ENCODE measurements at regions not wholly inside any gene's neighbourhood (a gene's known extent, or its start where the extent isn't known, plus 50 kb on each side); places are given as distances from the start of the nearest gene placed in this dataset.
A peak's percentile ranks its signal among the peaks of the same experiment; 100 is the strongest.

- DNase-seq, result no peak
Measured at GRCh38 chr2:489084-489483, 188.1 kb downstream of the TMEM18 start.

- DNase-seq, result no peak
Measured at GRCh38 chr2:487186-488079, 189.8 kb downstream of the TMEM18 start.

GRCh38 chr2:486371-486770 is 190.8 kb downstream of the TMEM18 start:
- no peak for DNase-seq

DNA sequence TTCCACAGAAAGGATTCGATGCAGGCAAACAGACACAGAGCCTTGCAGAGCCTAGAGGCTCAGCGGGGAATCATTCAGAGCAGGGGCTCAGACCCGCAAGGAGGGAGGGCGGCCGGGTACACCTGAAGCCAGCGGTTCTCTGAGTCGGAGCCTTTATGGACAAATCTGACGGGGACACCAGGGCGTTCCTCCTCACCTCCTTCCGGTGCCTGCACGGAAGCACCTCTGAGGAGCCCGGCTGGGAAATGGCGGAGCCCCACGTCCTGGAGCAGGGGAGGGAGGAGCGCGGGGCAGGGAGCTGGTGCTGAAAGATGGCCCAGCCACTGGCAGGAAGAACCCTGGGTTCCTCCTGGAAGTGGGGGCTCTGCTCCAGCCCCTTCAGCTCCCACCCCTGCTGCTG is 193.5 kb upstream of the ALKAL2 start:
- DNase-seq, result no peak

DNA sequence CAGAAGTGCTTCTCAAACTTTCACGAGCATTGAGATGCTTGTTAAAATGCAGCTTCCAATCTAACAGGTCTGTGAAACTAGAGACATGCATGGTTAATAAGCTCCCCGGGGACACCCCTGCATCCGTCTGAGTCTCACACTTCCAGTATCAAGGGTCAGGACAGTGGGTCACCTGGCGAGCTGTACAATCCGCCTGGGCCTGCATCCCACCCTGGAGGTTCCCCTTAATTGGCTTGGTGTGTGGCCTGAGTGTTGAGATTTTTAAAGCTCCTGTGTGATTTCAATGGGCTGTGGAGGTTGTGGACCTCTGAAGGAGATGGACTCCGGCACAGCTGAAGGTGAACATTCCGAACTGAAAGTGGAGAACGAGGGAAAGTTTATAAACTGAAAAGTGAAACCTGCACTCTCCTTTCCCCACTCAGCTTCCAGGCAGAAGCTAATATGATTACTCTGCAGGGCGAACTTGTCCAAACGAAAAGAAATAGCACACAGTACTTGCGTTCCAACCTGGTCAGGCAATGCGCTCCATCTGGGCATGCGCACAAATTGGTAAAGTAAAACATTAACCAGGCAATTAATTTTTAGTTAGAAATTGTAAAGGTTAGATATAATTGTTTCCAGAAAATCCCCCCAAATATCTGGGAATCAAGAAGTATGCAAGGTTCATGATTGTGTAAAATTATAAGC is 191.7 kb upstream of the ALKAL2 start:
- DNase-seq, result no peak

- no peak for DNase-seq
Measured at GRCh38 chr2:479031-479430, 191.1 kb upstream of the ALKAL2 start.

DNA sequence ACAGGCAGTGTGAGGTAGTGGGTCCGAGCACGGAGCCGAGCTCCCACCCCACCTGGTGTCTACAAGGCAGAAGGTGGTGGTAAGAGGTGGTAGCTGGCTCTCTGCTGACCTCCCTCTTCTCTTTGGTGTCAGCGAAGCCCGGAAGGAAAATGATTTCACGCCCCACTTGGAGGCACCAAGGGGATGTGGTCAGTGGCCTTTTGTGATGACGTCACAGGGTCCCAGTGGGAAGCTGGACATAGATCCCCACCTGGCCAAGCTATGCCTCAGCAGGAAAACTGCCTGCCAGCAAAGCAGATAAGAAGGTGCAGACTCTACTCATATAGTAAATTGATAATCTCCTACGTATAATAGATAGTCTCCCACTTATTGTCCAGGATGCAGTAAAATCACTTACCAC is 183.7 kb upstream of the ALKAL2 start:
- no peak for DNase-seq

DNA sequence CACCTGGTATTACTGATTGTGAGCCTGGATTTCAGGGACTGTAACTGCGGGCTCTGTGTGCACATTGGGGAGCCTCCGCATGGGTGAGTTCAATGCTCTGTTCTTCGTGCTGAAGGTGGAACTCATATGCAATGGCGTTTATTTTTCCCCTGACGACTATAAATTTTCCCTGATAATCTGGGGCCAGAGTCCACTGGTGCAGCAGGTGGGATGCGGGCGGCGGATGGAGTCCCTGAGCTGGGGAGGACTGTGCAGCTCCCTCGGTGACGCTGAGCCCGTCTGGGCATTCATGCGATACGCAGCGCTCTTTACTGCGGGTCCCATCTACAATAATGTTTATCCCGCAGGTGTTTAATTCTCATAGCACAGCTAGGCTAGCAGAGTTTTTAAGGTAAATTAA is 181.6 kb upstream of the ALKAL2 start:
- no peak for DNase-seq

GRCh38 chr2:468648-469336 is 180.9 kb upstream of the ALKAL2 start:
- no peak for DNase-seq

DNA sequence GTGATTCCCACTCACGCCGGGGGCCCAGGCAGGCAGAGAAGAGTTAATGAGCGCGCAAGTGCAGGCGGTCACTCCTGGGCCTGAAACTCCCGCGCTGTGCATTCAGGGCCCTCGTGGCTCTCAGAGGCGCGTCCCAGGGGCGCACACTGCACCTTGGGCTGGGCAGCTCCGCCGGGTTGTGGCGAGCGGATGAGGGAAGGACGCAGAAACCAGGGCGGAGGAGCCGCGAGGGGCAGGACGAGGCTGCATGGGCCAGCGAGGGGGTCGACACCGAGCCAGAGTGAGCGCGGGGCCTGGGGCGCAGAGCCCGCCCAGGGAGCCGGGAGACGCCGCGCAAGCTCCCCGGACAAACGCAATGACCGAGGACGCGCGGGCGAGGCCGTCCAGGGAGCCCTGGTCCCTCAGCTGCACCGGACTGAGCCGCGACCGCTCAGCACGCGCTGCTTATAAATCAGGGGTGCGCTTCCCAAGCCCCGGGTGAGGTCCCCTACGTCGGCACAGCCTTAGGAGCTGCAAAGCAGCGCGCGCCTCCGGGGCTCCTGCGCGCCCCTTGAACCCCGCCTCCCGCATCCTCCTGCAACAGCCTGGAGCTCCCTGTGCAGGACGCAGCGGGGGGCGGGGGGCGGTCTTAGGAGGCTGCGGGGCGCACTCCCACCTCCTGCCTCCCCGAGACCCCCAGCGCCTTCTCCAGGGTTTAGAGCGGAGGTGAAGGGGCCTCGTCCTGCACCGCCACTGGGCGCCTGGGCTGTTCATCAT is 180.2 kb upstream of the ALKAL2 start:
- DNase-seq, result peak in 1 of 56 donors; percentile 11

GRCh38 chr2:467543-467891 is 179.6 kb upstream of the ALKAL2 start:
- no peak for DNase-seq

DNA sequence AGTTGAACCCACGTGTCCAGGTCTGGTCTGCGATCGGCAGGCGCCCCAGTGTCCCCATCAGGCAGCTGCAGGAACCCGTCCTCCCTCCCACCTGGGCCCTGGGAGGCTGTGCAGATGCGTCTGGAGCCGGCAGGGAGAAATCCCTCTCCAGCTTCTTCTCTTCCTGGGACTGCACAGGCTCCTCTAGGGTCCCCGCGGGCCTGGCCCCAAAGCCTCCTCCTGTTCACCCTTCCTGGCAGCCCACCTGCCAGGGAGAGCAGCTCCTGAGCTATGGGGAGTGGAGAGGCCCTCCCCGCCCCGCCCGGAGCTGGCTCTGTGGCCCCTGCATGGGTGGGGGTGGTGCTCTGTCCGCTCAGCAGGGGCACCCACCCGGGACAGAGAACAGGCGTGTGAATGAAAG is 179.2 kb upstream of the ALKAL2 start:
- DNase-seq, result no peak

- no peak for DNase-seq
Measured at GRCh38 chr2:464562-465309, 176.8 kb upstream of the ALKAL2 start.

- no peak for DNase-seq
Measured at GRCh38 chr2:460861-461260, 173.0 kb upstream of the ALKAL2 start.

- no peak for DNase-seq
Measured at GRCh38 chr2:459931-460330, 172.0 kb upstream of the ALKAL2 start.

- no peak for DNase-seq
Measured at GRCh38 chr2:458425-458815, 170.5 kb upstream of the ALKAL2 start.

DNA sequence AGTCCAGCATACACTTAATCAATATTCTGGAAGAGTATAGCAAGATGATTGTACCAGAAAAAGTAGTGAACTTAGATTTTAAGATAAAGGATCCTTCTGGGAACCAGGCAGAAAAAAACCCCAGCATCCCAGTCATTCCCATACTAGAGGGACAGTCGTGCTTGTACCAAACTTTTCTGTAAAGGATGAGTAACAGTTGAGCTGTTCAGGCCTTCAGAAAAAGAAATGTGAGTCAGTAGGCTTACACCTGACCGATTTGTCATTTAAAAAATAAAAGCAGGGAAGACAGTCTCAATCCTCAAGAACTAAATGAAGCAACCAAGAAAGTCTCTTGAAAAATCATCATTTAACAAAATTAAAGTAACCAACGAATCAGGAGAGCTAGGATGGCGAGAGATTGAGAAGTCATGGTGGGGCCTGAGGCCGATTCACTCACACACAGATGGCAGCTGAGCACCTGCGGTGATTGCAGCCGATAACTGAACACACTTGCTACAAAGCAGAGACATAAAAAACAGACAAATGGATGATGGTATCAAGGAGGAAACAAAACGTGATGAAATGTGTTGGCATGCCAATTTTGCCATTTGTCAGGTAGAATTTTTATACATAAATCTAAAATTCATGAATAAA is 170.0 kb upstream of the ALKAL2 start:
- no peak for DNase-seq

DNA sequence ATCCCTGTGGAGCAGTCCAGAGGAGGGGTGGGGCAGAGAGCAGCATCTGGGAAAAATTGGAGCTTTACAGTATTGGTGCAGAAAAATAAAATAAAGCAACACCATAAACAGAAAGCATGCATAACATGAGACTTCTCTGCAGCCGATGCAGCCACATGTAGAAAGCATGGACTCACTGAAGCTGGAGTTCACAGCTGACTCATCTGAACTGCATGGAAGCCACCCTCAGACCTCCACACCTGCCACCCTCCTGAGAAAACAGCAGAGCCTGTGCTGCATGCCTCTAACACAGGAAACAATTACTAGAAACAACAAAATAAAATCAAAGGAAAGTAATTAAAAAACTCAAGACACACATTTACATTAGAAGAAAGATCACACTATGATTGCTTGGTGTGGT is 169.4 kb upstream of the ALKAL2 start:
- no peak for DNase-seq

DNA sequence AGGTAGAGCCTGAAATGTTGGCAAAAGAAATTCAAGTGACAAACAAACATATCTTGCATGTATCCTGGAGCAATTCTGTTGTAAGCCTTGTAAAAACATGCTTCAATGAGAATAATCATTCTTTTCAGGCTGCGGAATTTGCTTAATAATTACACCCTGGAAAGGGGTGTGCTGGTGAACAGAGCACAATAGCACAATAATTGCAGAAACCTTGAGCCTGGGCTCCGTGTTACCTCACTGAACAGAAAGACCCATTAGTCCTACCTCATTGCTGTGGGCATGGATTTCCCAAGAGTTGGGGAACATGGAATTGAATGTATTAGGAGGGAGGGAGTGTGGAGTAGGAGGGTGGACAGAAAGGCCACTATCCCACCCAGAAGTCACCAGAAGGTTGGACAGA is 168.0 kb upstream of the ALKAL2 start:
- DNase-seq, result no peak

DNA sequence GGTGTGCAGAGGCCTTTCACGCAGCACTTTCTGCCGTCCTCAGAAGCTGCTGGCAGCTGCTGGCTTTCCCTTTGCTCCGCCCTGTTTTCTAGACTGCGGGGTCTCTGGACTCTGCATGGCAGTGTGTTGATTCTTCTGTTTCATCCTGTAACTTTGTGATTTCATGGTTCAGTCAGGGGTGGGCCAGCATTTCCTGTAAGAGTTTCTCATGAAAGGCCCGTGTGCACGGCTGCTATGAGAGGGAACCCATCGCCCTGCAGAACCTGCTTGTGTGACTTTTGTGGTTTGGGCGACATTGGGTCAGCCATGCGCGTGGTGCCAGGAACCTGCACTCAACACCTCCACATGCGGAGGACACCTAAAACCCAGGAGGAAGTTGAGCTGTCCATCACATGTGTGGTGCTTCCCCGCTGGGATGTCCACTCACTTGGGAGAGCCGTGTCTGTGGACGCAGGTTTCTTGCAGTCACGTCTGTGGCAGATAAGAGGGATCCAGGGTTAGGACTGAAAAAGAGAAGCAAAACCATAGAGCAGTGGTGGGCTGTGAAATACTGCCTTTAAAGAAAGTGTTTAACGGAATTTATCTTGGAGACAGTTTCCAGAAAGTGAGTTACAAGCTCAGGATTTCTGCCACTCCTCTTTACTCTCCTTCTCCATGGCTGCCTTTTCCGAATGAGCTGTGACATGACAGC is 167.3 kb upstream of the ALKAL2 start:
- DNase-seq, result no peak
